HG02571 (cell line): ENCODE measurements at regions not wholly inside any gene's neighbourhood (a gene's known extent, or its start where the extent isn't known, plus 50 kb on each side); places are given as distances from the start of the nearest gene placed in this dataset.

Experiments
- ATAC-seq: cut with Tn5 transposase; IDR thresholded peaks from one replicate; pipeline ENCODE4 v1.9.1; 2021; ENCODE audit warnings: mild to moderate bottlenecking, moderate library complexity; ENCODE audit not compliant: unreplicated experiment

GRCh38 chr4:166594326-166594946 is 639.9 kb downstream of the SPOCK3 start:
- ATAC-seq = no peak

GRCh38 chr4:166600264-166600663 is 634.0 kb downstream of the SPOCK3 start:
- no peak for ATAC-seq

GRCh38 chr4:166602068-166602467 is 632.2 kb downstream of the SPOCK3 start:
- no peak for ATAC-seq

- no peak for ATAC-seq
Observed at GRCh38 chr4:166622425-166622977, 611.8 kb downstream of the SPOCK3 start.

- no peak for ATAC-seq
Observed at GRCh38 chr4:166625018-166625637, 609.2 kb downstream of the SPOCK3 start.

- no peak for ATAC-seq
Observed at GRCh38 chr4:166628454-166628853, 605.8 kb downstream of the SPOCK3 start.

- ATAC-seq = no peak
Observed at GRCh38 chr4:166635367-166635766, 598.9 kb downstream of the SPOCK3 start.

- ATAC-seq = no peak
Observed at GRCh38 chr4:166637816-166638215, 596.5 kb downstream of the SPOCK3 start.

- no peak for ATAC-seq
Observed at GRCh38 chr4:166655231-166655630, 579.1 kb downstream of the SPOCK3 start.

- no peak for ATAC-seq
Observed at GRCh38 chr4:166655705-166656104, 578.6 kb downstream of the SPOCK3 start.

GRCh38 chr4:166657261-166657660 is 577.0 kb downstream of the SPOCK3 start:
- ATAC-seq = no peak

GRCh38 chr4:166658585-166658984 is 575.7 kb downstream of the SPOCK3 start:
- no peak for ATAC-seq

- ATAC-seq = peak; percentile 92
Observed at GRCh38 chr4:166662266-166662843, 571.9 kb downstream of the SPOCK3 start.

GRCh38 chr4:166670341-166670740 is 564.0 kb downstream of the SPOCK3 start:
- ATAC-seq = no peak

- no peak for ATAC-seq
Observed at GRCh38 chr4:166673911-166674310, 560.4 kb downstream of the SPOCK3 start.

GRCh38 chr4:166675411-166675810 is 558.9 kb downstream of the SPOCK3 start:
- ATAC-seq = no peak

- no peak for ATAC-seq
Observed at GRCh38 chr4:166680796-166681195, 553.5 kb downstream of the SPOCK3 start.

- ATAC-seq = no peak
Observed at GRCh38 chr4:166682200-166682599, 552.1 kb downstream of the SPOCK3 start.
